CD4-positive, alpha-beta T cell treated with Interleukin-17A for 4 hours (primary cell): ENCODE measurements at regions not wholly inside any gene's neighbourhood (a gene's known extent, or its start where the extent isn't known, plus 50 kb on each side); places are given as distances from the start of the nearest gene placed in this dataset.
"Not testable (repeated sequence)": the region's sequence is repeated elsewhere in the genome, so short reads cannot be mapped to it uniquely, and the experiment has no call there.

ENCODE experiments used
- DNase-seq: peaks from one replicate; pipeline ENCODE4 v3.0.0-alpha.2; 2020; ENCODE audit warnings: mixed read lengths

GRCh38 chrX:34404386-34405070 lies 252.6 kb downstream of the TMEM47 start:
- no peak for DNase-seq

GRCh38 chrX:34401411-34401810 lies 255.7 kb downstream of the TMEM47 start:
- DNase-seq = no peak

GRCh38 chrX:34382416-34382815 lies 250.3 kb upstream of the FAM47A start:
- DNase-seq = no peak

GRCh38 chrX:34381241-34381640 lies 249.1 kb upstream of the FAM47A start:
- no peak for DNase-seq

GRCh38 chrX:34379891-34380290 lies 247.8 kb upstream of the FAM47A start:
- DNase-seq = no peak

- no peak for DNase-seq
Measured at GRCh38 chrX:34377645-34378044, 245.5 kb upstream of the FAM47A start.

- no peak for DNase-seq
Measured at GRCh38 chrX:34371754-34372153, 239.6 kb upstream of the FAM47A start.

GRCh38 chrX:34365471-34365870 lies 233.4 kb upstream of the FAM47A start:
- DNase-seq = no peak

- DNase-seq = no peak
Measured at GRCh38 chrX:34350561-34351335, 218.6 kb upstream of the FAM47A start.

GRCh38 chrX:34343001-34343400 lies 210.9 kb upstream of the FAM47A start:
- DNase-seq = no peak

- no peak for DNase-seq
Measured at GRCh38 chrX:34341814-34342213, 209.7 kb upstream of the FAM47A start.

GRCh38 chrX:34341258-34341657 lies 209.1 kb upstream of the FAM47A start:
- DNase-seq = no peak

- DNase-seq = no peak
Measured at GRCh38 chrX:34338046-34338445, 205.9 kb upstream of the FAM47A start.

- not testable (repeated sequence) for DNase-seq
Measured at GRCh38 chrX:34335376-34335775, 203.3 kb upstream of the FAM47A start.

GRCh38 chrX:34332334-34332733 lies 200.2 kb upstream of the FAM47A start:
- no peak for DNase-seq

- no peak for DNase-seq
Measured at GRCh38 chrX:34325460-34325859, 193.3 kb upstream of the FAM47A start.

GRCh38 chrX:34320424-34320823 lies 188.3 kb upstream of the FAM47A start:
- DNase-seq = not testable (repeated sequence)

GRCh38 chrX:34300871-34301270 lies 168.8 kb upstream of the FAM47A start:
- peak; percentile 4 for DNase-seq

- DNase-seq = no peak
Measured at GRCh38 chrX:34299451-34299967, 167.4 kb upstream of the FAM47A start.

GRCh38 chrX:34294665-34295064 lies 162.6 kb upstream of the FAM47A start:
- DNase-seq = no peak

GRCh38 chrX:34288782-34289181 lies 156.7 kb upstream of the FAM47A start:
- no peak for DNase-seq

GRCh38 chrX:34279866-34280560 lies 147.9 kb upstream of the FAM47A start:
- DNase-seq = no peak

GRCh38 chrX:34275699-34276098 lies 143.6 kb upstream of the FAM47A start:
- DNase-seq = no peak

GRCh38 chrX:34270434-34270833 lies 138.3 kb upstream of the FAM47A start:
- DNase-seq = no peak
